HG03025 (cell line): ENCODE measurements at regions not wholly inside any gene's neighbourhood (a gene's known extent, or its start where the extent isn't known, plus 50 kb on each side); places are given as distances from the start of the nearest gene placed in this dataset.

Source experiments
- ATAC-seq: cut with Tn5 transposase; IDR thresholded peaks from one replicate; pipeline ENCODE4 v1.9.1; 2021; ENCODE audit warnings: mild to moderate bottlenecking, moderate library complexity; ENCODE audit not compliant: unreplicated experiment, low FRiP score

GRCh38 chr5:167014401-167015056, 1276.9 kb upstream of the WWC1 start:
- ATAC-seq = no peak

GRCh38 chr5:167020418-167020817, 1271.0 kb upstream of the WWC1 start:
- ATAC-seq = no peak

GRCh38 chr5:167029488-167029887, 1262.0 kb upstream of the WWC1 start:
- no peak for ATAC-seq

- no peak for ATAC-seq
These were observed 1260.8 kb upstream of the WWC1 start for GRCh38 chr5:167030500-167031120.

- ATAC-seq = no peak
These were observed 1254.9 kb upstream of the WWC1 start for GRCh38 chr5:167036585-167036984.

GRCh38 chr5:167049043-167049663, 1242.3 kb upstream of the WWC1 start:
- ATAC-seq = peak; percentile 80

- no peak for ATAC-seq
These were observed 1241.5 kb upstream of the WWC1 start for GRCh38 chr5:167049771-167050567.

- ATAC-seq = no peak
These were observed 1240.7 kb upstream of the WWC1 start for GRCh38 chr5:167050568-167051401.

GRCh38 chr5:167051402-167051768, 1240.1 kb upstream of the WWC1 start:
- no peak for ATAC-seq

- no peak for ATAC-seq
These were observed 1238.7 kb upstream of the WWC1 start for GRCh38 chr5:167052791-167053190.

- ATAC-seq = no peak
These were observed 1233.8 kb upstream of the WWC1 start for GRCh38 chr5:167057665-167058064.

GRCh38 chr5:167061695-167062094, 1229.8 kb upstream of the WWC1 start:
- no peak for ATAC-seq

GRCh38 chr5:167063116-167063515, 1228.3 kb upstream of the WWC1 start:
- no peak for ATAC-seq

- no peak for ATAC-seq
These were observed 1227.7 kb upstream of the WWC1 start for GRCh38 chr5:167063788-167064187.

GRCh38 chr5:167064198-167064776, 1227.2 kb upstream of the WWC1 start:
- no peak for ATAC-seq

GRCh38 chr5:167065794-167066193, 1225.7 kb upstream of the WWC1 start:
- no peak for ATAC-seq

GRCh38 chr5:167071981-167072610, 1219.3 kb upstream of the WWC1 start:
- no peak for ATAC-seq

- no peak for ATAC-seq
These were observed 1209.9 kb upstream of the WWC1 start for GRCh38 chr5:167081561-167081960.

GRCh38 chr5:167096816-167097215, 1194.6 kb upstream of the WWC1 start:
- ATAC-seq = no peak

GRCh38 chr5:167104351-167104750, 1187.1 kb upstream of the WWC1 start:
- no peak for ATAC-seq
